GM12872 (cell line): ENCODE measurements at regions not wholly inside any gene's neighbourhood (a gene's known extent, or its start where the extent isn't known, plus 50 kb on each side); places are given as distances from the start of the nearest gene placed in this dataset.

Experiments used
- CTCF ChIP-seq: IDR thresholded peaks from 3 replicates; pipeline ENCODE4 v1.5.1; 2011; ENCODE audit warnings: low read depth, mild to moderate bottlenecking, low read length, moderate library complexity; ENCODE audit not compliant: insufficient read depth

GRCh38 chr17:54789101-54789880, 111.4 kb upstream of the TOM1L1 start:
- no peak for TF ChIP-seq CTCF

GRCh38 chr17:54793271-54793670, 107.4 kb upstream of the TOM1L1 start:
- TF ChIP-seq CTCF = no peak

GRCh38 chr17:54795046-54795445, 105.6 kb upstream of the TOM1L1 start:
- TF ChIP-seq CTCF = no peak

GRCh38 chr17:54807331-54807730, 93.3 kb upstream of the TOM1L1 start:
- TF ChIP-seq CTCF = no peak

GRCh38 chr17:54813896-54814295, 86.8 kb upstream of the TOM1L1 start:
- no peak for TF ChIP-seq CTCF

GRCh38 chr17:54814371-54814770, 86.3 kb upstream of the TOM1L1 start:
- TF ChIP-seq CTCF = no peak

- TF ChIP-seq CTCF = no peak
Observed at GRCh38 chr17:54834086-54834485, 66.6 kb upstream of the TOM1L1 start.
